Lung (tissue), 11 donors: ENCODE measurements at regions not wholly inside any gene's neighbourhood (a gene's known extent, or its start where the extent isn't known, plus 50 kb on each side); places are given as distances from the start of the nearest gene placed in this dataset.
"Not testable (repeated sequence)": the region's sequence is repeated elsewhere in the genome, so short reads cannot be mapped to it uniquely, and the experiment has no call there.

Source experiments
- ATAC-seq: fragments of 200-7000 bp; cut with Tn5 transposase; one replicate; pipeline ENCODE4 v1.9.1; 2020; ENCODE audit warnings: moderate number of reproducible peaks; ENCODE audit not compliant: insufficient read depth, low FRiP score
- DNase-seq, 3 donors: peaks; one replicate each; pipeline ENCODE4 v3.0.0-alpha.2; 2013 to 2017
- H3K27ac ChIP-seq, 2 donors: one replicate each; pipeline ENCODE4 v1.5.1; 2013; ENCODE audit warnings: mild to moderate bottlenecking in 2 of 2, moderate library complexity in 2 of 2, control low read depth in 1 of 2, inconsistent platforms in 1 of 2, low read depth in 1 of 2, low read length in 1 of 2
- H3K27me3 ChIP-seq, 3 donors: one replicate each; pipeline ENCODE4 v1.5.1; 2013; ENCODE audit warnings: low read length in 2 of 3; ENCODE audit not compliant: control insufficient read depth in 3 of 3, insufficient read depth in 3 of 3
- H3K36me3 ChIP-seq, 4 donors: one replicate each; pipeline ENCODE4 v1.5.1; 2013; ENCODE audit warnings: low read length in 4 of 4, mild to moderate bottlenecking in 1 of 4, moderate library complexity in 1 of 4; ENCODE audit not compliant: control insufficient read depth in 4 of 4, insufficient read depth in 4 of 4
- H3K4me1 ChIP-seq, 5 donors: one replicate each; pipeline ENCODE4 v1.5.1; 2013; ENCODE audit warnings: low read length in 5 of 5, mild to moderate bottlenecking in 2 of 5, moderate library complexity in 1 of 5; ENCODE audit not compliant: control insufficient read depth in 5 of 5, insufficient read depth in 5 of 5
- H3K4me3 ChIP-seq: one replicate; pipeline ENCODE4 v1.5.1; 2013; ENCODE audit warnings: mild to moderate bottlenecking, control low read depth, moderate library complexity
- H3K9ac ChIP-seq, 2 donors: one replicate each; pipeline ENCODE4 v1.5.1; 2013; ENCODE audit warnings: low read length in 2 of 2, control low read depth in 1 of 2; ENCODE audit not compliant: insufficient read depth in 1 of 2
- H3K9me3 ChIP-seq, 4 donors: one replicate each; pipeline ENCODE4 v1.5.1; 2013; ENCODE audit warnings: low read length in 3 of 4, mild to moderate bottlenecking in 1 of 4, moderate library complexity in 1 of 4; ENCODE audit not compliant: control insufficient read depth in 4 of 4, insufficient read depth in 3 of 4
- CTCF ChIP-seq: IDR thresholded peaks from 2 replicates; pipeline ENCODE4 v1.5.1; 2012; ENCODE audit warnings: mild to moderate bottlenecking; ENCODE audit errors: control extremely low read depth, extremely low read depth
- WGBS, 2 donors: extraction: QIAGEN DNeasy Blood & Tissue Kit; methylation state at CpG; one replicate each; pipeline ENCODE4 v1.1.7; 2013; 5-methylcytosine and 5-hydroxymethylcytosine counted together
- donor health status: control.
- donor health status: control.
- donor health status: Bipolar disorder and iron deficiency.
- donor health status: healthy.
- donor health status: DM: yes; HTN: yes; CAD: no.

GRCh38 chr4:27811948-27812347, 951.3 kb downstream of the STIM2 start:
- H3K4me1 ChIP-seq = no peaks in the 10 kb centered on the region
- no peak overlapping the region for H3K9ac ChIP-seq
- no peak overlapping the region for H3K27ac ChIP-seq
- 76 to 89% methylated on average over 3 of the region's 3 CpGs for WGBS, 2 donors
- ATAC-seq = no peak
- DNase-seq = no peak
- no peak for TF ChIP-seq CTCF
- H3K9me3 ChIP-seq = no peaks in the 10 kb centered on the region
- no peaks in the 10 kb centered on the region for H3K27me3 ChIP-seq
- no peak overlapping the region for H3K4me3 ChIP-seq
- H3K36me3 ChIP-seq = no peaks in the 10 kb centered on the region

- not testable (repeated sequence) for ATAC-seq, H3K27me3 ChIP-seq, H3K9me3 ChIP-seq, H3K36me3 ChIP-seq, H3K9ac ChIP-seq, H3K4me3 ChIP-seq, H3K4me1 ChIP-seq, H3K27ac ChIP-seq
- whole genome bisulfite sequencing, 2 donors = 20 to 38% methylated on average over 6 of the region's 6 CpGs
- peak in 2 of 3 donors; percentile 23 to 30 for DNase-seq
These were observed 952.6 kb downstream of the STIM2 start for GRCh38 chr4:27813226-27813625.

GRCh38 chr4:27813699-27814425, 953.2 kb downstream of the STIM2 start:
- not testable (repeated sequence) for H3K4me1 ChIP-seq

GRCh38 chr4:27819246-27819645, 958.6 kb downstream of the STIM2 start:
- no peaks in the 10 kb centered on the region for H3K4me1 ChIP-seq
- no peak for ATAC-seq
- H3K27ac ChIP-seq = no peak overlapping the region
- no peak overlapping the region for H3K9ac ChIP-seq
- H3K36me3 ChIP-seq = no peaks in the 10 kb centered on the region
- no peak for TF ChIP-seq CTCF
- H3K9me3 ChIP-seq = peaks cover 0 to 1% (median 0%) of the 10 kb centered on the region in 4 donors
- 75% methylated on average over 2 of the region's 2 CpGs for WGBS, 2 donors
- no peaks in the 10 kb centered on the region for H3K27me3 ChIP-seq
- DNase-seq = no peak
- no peak overlapping the region for H3K4me3 ChIP-seq

More at GRCh38 chr4:27813699-27814425, 953.2 kb downstream of the STIM2 start:
- H3K9me3 ChIP-seq, H3K27me3 ChIP-seq, DNase-seq, H3K4me3 ChIP-seq, H3K27ac ChIP-seq, H3K9ac ChIP-seq, ATAC-seq, H3K36me3 ChIP-seq: not testable (repeated sequence)
- WGBS, 2 donors = 85 to 87% methylated on average over 18 of the region's 18 CpGs
